HG03575 (cell line): ENCODE measurements at regions not wholly inside any gene's neighbourhood (a gene's known extent, or its start where the extent isn't known, plus 50 kb on each side); places are given as distances from the start of the nearest gene placed in this dataset.

Experiments used
- ATAC-seq: cut with Tn5 transposase; IDR thresholded peaks from one replicate; pipeline ENCODE4 v1.9.1; 2021; ENCODE audit not compliant: unreplicated experiment, insufficient number of reproducible peaks, low FRiP score; ENCODE audit errors: extremely low read depth

GRCh38 chr4:135670548-135670947 lies 1469.0 kb upstream of the PABPC4L start:
- ATAC-seq, result no peak
